Astrocyte (in vitro differentiated cells and primary cell): ENCODE measurements at regions not wholly inside any gene's neighbourhood (a gene's known extent, or its start where the extent isn't known, plus 50 kb on each side); places are given as distances from the start of the nearest gene placed in this dataset.

Experiments
- DNase-seq: peaks from one replicate; pipeline ENCODE4 v3.0.0-alpha.2; 2010; ENCODE audit warnings: low read depth
- FAIRE-seq: peaks from 2 replicates; lab custom pipeline; 2011; peaks lifted over from hg19 to GRCh38; lab: Jason Lieb, UNC
- H2AFZ ChIP-seq: 2 replicates; pipeline ENCODE4 v1.6.0; 2012; ENCODE audit warnings: low read depth, low read length, inconsistent platforms
- H3K27ac ChIP-seq: 2 replicates; pipeline ENCODE4 v1.5.1; 2011; ENCODE audit warnings: low read depth, low read length, inconsistent platforms
- H3K27me3 ChIP-seq: 2 replicates; pipeline ENCODE4 v1.6.0; 2011; ENCODE audit warnings: low read length, inconsistent platforms; ENCODE audit not compliant: insufficient read depth
- H3K36me3 ChIP-seq: 2 replicates; pipeline ENCODE4 v1.5.1; 2011; ENCODE audit warnings: low read length, inconsistent platforms; ENCODE audit not compliant: insufficient read depth
- H3K4me1 ChIP-seq: 2 replicates; pipeline ENCODE4 v1.5.1; 2011; ENCODE audit warnings: low read length, inconsistent platforms; ENCODE audit not compliant: insufficient read depth
- H3K4me2 ChIP-seq: 2 replicates; pipeline ENCODE4 v1.6.0; 2012; ENCODE audit warnings: low read length, inconsistent platforms
- H3K4me3 ChIP-seq: 2 replicates; pipeline ENCODE4 v1.5.1; 2011; ENCODE audit warnings: low read depth, mild to moderate bottlenecking, low read length, inconsistent platforms; ENCODE audit not compliant: insufficient read depth
- H3K79me2 ChIP-seq: 2 replicates; pipeline ENCODE4 v1.6.0; 2012; ENCODE audit warnings: mild to moderate bottlenecking, low read length, inconsistent platforms; ENCODE audit not compliant: insufficient read depth
- H3K9ac ChIP-seq: 2 replicates; pipeline ENCODE4 v1.6.0; 2012; ENCODE audit warnings: mild to moderate bottlenecking, low read length, inconsistent platforms
- H3K9me3 ChIP-seq: 2 replicates; pipeline ENCODE4 v1.5.1; 2012; ENCODE audit warnings: low read depth, mild to moderate bottlenecking, low read length, inconsistent platforms; ENCODE audit not compliant: insufficient read depth
- H4K20me1 ChIP-seq: 2 replicates; pipeline ENCODE4 v1.6.0; 2012; ENCODE audit warnings: low read length, inconsistent platforms; ENCODE audit not compliant: insufficient read depth
- H3K27ac Mint-ChIP-seq: one replicate; pipeline ENCODE4 v1.8.0; 2021; ENCODE audit warnings: mild to moderate bottlenecking, mixed read lengths; ENCODE audit not compliant: unreplicated experiment
- H3K27me3 Mint-ChIP-seq: one replicate; pipeline ENCODE4 v1.8.0; 2021; ENCODE audit warnings: low read depth, mixed read lengths; ENCODE audit not compliant: unreplicated experiment
- H3K36me3 Mint-ChIP-seq: one replicate; pipeline ENCODE4 v1.8.0; 2021; ENCODE audit warnings: low read depth, mixed read lengths; ENCODE audit not compliant: unreplicated experiment
- H3K4me1 Mint-ChIP-seq: one replicate; pipeline ENCODE4 v1.8.0; 2021; ENCODE audit warnings: low read depth, mixed read lengths; ENCODE audit not compliant: unreplicated experiment
- H3K4me3 Mint-ChIP-seq: one replicate; pipeline ENCODE4 v1.8.0; 2021; ENCODE audit warnings: mild to moderate bottlenecking, moderate library complexity, mixed read lengths; ENCODE audit not compliant: unreplicated experiment
- H3K9me3 Mint-ChIP-seq: one replicate; pipeline ENCODE4 v1.8.0; 2021; ENCODE audit warnings: mild to moderate bottlenecking, mixed read lengths; ENCODE audit not compliant: unreplicated experiment
- CTCF ChIP-seq: IDR thresholded peaks from 2 replicates; pipeline ENCODE4 v1.5.1; 2011; ENCODE audit warnings: low read depth, mild to moderate bottlenecking, inconsistent platforms, low read length, moderate library complexity; ENCODE audit not compliant: insufficient read depth
- EZH2 ChIP-seq: IDR thresholded peaks from 2 replicates; pipeline ENCODE4 v1.6.1; 2012; ENCODE audit warnings: mild to moderate bottlenecking, low read length, inconsistent platforms; ENCODE audit not compliant: insufficient read depth

- no peaks in the 10 kb centered on the region for H3K9me3 Mint-ChIP-seq
- Histone ChIP-seq H3K4me1 (no peaks in the 10 kb centered on the region), H3K9me3 (no peaks in the 10 kb centered on the region), H3K4me2 (no peak overlapping the region), H3K27ac (no peak overlapping the region), H2AFZ (no peak overlapping the region), H3K36me3 (no peaks in the 10 kb centered on the region), H3K79me2 (no peaks in the 10 kb centered on the region), H3K4me3 (no peak overlapping the region), H4K20me1 (no peaks in the 10 kb centered on the region), H3K27me3 (peaks cover 3% of the 10 kb centered on the region), H3K9ac (no peak overlapping the region)
- TF ChIP-seq EZH2 (no peak), CTCF (no peak)
- H3K27ac Mint-ChIP-seq: no peak overlapping the region
- H3K4me3 Mint-ChIP-seq: no peak overlapping the region
- FAIRE-seq (no peak), DNase-seq (no peak)
- no peaks in the 10 kb centered on the region for H3K36me3 Mint-ChIP-seq
- H3K27me3 Mint-ChIP-seq: peaks cover 14% of the 10 kb centered on the region
- peaks cover 2% of the 10 kb centered on the region for H3K4me1 Mint-ChIP-seq
These were observed 252.2 kb downstream of the TSHZ3 start for GRCh38 chr19:31096935-31097545.

- peaks cover 3% of the 10 kb centered on the region for H3K27me3 ChIP-seq
- no peaks in the 10 kb centered on the region for H3K9me3 Mint-ChIP-seq
- H3K79me2 ChIP-seq: no peaks in the 10 kb centered on the region
- TF ChIP-seq EZH2 (no peak), CTCF (no peak)
- peaks cover 16% of the 10 kb centered on the region for H3K27me3 Mint-ChIP-seq
- no peak overlapping the region for H2AFZ ChIP-seq
- H3K9ac ChIP-seq: no peak overlapping the region
- DNase-seq: no peak
- H3K4me1 ChIP-seq: no peaks in the 10 kb centered on the region
- no peak overlapping the region for H3K27ac ChIP-seq
- no peaks in the 10 kb centered on the region for H4K20me1 ChIP-seq
- H3K4me2 ChIP-seq: no peak overlapping the region
- FAIRE-seq: no peak
- no peaks in the 10 kb centered on the region for H3K4me1 Mint-ChIP-seq
- H3K9me3 ChIP-seq: no peaks in the 10 kb centered on the region
- H3K27ac Mint-ChIP-seq: no peak overlapping the region
- no peak overlapping the region for H3K4me3 Mint-ChIP-seq
- H3K36me3 Mint-ChIP-seq: no peaks in the 10 kb centered on the region
- no peak overlapping the region for H3K4me3 ChIP-seq
- H3K36me3 ChIP-seq: no peaks in the 10 kb centered on the region
These were observed 253.0 kb downstream of the TSHZ3 start for GRCh38 chr19:31096062-31096830.
